HEK293 (cell line): ENCODE measurements at regions not wholly inside any gene's neighbourhood (a gene's known extent, or its start where the extent isn't known, plus 50 kb on each side); places are given as distances from the start of the nearest gene placed in this dataset.
"Not testable (repeated sequence)": the region's sequence is repeated elsewhere in the genome, so short reads cannot be mapped to it uniquely, and the experiment has no call there.

ENCODE experiments used
- ZNF138 ChIP-seq: fragments of 450-650 bp; formaldehyde crosslinking; IDR thresholded peaks from 2 replicates; pipeline ENCODE4 v1.5.1; 2016; ENCODE audit warnings: missing biosample characterization, missing genetic modification characterization, borderline replicate concordance
- TF ChIP-seq, protein P1 (sequence below): fragments of 450-650 bp; formaldehyde crosslinking; IDR thresholded peaks from 2 replicates; pipeline ENCODE4 v1.5.1; 2016; ENCODE audit warnings: missing biosample characterization, missing genetic modification characterization

DNA sequence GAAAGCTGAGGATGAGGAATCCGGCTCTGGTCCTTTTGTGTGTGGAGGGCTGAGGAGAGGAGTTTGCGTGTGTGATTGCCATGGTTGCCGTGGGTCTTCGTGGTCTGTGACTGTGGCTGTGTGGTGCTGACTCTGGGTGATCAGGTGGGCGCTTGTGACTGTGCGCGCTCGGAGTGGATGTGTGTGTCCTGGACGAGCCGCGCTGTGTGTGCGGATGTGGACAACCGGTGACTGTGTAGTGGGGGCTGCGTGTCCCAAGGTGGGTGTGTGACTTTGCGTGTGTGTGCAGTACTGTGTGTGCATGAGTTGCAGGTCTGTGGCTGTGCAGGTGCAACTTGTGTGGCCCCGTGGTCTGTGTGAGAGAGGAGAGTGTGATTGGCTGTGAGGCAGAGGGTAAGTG is 172.0 kb upstream of the ZNG1E start:
- TF ChIP-seq, protein P1, sequence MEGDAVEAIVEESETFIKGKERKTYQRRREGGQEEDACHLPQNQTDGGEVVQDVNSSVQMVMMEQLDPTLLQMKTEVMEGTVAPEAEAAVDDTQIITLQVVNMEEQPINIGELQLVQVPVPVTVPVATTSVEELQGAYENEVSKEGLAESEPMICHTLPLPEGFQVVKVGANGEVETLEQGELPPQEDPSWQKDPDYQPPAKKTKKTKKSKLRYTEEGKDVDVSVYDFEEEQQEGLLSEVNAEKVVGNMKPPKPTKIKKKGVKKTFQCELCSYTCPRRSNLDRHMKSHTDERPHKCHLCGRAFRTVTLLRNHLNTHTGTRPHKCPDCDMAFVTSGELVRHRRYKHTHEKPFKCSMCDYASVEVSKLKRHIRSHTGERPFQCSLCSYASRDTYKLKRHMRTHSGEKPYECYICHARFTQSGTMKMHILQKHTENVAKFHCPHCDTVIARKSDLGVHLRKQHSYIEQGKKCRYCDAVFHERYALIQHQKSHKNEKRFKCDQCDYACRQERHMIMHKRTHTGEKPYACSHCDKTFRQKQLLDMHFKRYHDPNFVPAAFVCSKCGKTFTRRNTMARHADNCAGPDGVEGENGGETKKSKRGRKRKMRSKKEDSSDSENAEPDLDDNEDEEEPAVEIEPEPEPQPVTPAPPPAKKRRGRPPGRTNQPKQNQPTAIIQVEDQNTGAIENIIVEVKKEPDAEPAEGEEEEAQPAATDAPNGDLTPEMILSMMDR (tag by site-specific recombination), result not testable (repeated sequence)
- not testable (repeated sequence) for TF ChIP-seq ZNF138
